ENCODE measurements at regions not wholly inside any gene's neighbourhood (a gene's known extent, or its start where the extent isn't known, plus 50 kb on each side); places are given as distances from the start of the nearest gene placed in this dataset.

DNA sequence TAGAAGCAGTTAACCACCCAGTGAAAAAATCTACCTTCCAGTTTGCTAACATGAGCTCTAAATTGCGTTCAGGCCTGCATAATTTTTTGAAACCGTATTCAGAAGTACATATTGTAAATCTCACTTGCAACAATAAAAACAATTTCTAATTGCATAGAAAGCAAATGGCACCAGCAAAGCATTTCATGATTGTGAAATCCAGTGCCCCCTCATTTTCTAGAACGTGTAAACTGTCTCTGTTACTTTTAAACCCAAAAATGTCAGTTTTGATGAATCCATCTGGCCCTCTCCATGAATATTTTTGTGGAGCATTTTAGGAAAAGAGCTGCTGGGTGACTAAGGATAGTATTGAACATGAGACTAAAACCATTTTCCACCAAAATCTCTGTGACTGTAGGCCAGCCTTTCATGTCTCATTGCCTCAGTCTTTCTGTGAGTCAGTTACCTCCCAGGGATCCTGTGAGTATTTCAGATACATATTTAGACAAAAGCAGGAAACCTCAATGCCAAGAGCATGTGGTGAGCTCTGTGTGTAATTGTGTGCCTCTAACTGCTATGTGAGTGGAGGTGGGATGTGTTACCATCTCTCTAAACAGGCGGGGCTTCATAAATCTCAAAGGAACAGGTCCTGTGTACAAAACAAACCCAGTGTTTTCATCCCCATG, 477.8 kb upstream of the DCC start:
- DNase-seq = no peak

GRCh38 chr18:51864219-51864965, 475.6 kb upstream of the DCC start:
- no peak for DNase-seq

- no peak for DNase-seq
These were observed 474.5 kb upstream of the DCC start for GRCh38 chr18:51865538-51865937.

DNA sequence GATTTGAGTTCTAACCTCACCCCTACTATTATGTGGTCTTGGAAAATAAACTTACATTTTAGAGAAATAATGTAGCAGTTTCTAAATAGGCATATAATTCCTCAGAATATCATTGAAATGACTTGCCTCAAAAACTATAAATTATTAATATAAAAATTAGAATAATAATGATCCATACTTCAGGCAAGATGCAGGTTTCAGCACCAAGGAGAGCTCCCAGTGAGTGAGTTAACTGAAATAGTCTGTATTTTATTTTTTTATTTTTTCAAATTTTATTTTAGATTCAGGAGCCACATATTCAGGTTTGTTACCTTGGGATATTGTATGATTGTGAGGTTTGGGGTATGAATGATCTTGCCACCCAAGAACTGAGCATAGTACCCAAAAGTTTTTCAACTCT, 472.2 kb upstream of the DCC start:
- no peak for DNase-seq

GRCh38 chr18:51878724-51879123, 461.3 kb upstream of the DCC start:
- DNase-seq = no peak

GRCh38 chr18:51879329-51879728, 460.7 kb upstream of the DCC start:
- no peak for DNase-seq

DNA sequence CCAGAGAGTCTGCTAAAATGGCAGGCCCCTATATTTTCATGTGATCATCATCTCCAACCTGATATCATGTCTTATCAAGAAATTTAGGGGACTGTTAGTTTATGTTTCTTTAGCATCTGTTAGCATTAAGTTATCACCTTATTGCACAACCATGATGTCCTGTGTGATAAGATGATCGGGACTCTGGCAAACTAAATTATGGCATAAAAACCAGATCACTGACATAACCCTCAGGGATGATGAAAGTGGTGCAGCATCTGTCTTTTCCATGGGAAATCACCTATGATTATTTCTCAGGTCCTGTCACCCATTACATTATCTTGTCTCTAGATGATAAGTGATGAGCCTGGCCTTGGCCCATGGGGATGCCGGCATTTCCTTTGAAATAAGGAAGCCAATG, 458.6 kb upstream of the DCC start:
- no peak for DNase-seq

GRCh38 chr18:51884039-51884438, 456.0 kb upstream of the DCC start:
- no peak for DNase-seq

GRCh38 chr18:51890762-51891161, 449.2 kb upstream of the DCC start:
- DNase-seq = no peak

DNA sequence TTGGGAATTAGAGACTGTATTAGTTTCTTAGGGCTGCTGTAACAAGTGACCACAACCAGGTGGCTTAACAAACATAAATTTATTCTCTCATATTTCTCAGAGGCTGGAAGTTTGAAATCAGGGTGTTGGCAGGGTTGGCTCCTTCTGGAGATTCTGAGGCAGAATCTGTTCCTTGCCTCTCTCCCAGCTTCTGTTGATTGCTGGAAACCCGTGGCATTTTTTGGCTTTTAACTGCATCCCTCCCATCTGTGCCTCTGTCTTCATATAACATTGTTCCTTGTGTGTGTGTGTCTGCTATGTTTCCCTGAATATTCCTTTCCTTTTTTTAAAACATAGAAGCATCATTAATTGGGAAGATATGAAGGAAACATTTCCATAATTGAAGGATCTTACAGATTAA, 448.1 kb upstream of the DCC start:
- no peak for DNase-seq

GRCh38 chr18:51897884-51898283, 442.1 kb upstream of the DCC start:
- DNase-seq = no peak

GRCh38 chr18:51907687-51908597, 432.1 kb upstream of the DCC start:
- DNase-seq = no peak

DNA sequence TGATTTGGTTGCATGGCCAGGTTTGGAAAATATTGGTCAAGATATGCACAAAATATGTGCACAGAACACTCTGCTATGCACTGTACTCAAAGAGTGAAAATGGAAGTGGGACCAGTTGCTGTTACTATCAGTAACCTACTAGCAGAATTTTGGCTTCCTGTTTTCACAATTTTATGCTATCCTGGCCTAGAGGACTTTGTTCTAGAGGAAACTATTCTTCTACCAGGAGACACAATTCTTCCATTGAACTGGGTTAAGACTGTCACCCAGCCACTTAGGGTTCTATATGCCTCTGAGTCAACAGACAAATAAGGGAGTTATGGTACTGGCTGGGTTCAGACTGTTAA, 431.4 kb upstream of the DCC start:
- no peak for DNase-seq

GRCh38 chr18:51911584-51911983, 428.4 kb upstream of the DCC start:
- DNase-seq = no peak

DNA sequence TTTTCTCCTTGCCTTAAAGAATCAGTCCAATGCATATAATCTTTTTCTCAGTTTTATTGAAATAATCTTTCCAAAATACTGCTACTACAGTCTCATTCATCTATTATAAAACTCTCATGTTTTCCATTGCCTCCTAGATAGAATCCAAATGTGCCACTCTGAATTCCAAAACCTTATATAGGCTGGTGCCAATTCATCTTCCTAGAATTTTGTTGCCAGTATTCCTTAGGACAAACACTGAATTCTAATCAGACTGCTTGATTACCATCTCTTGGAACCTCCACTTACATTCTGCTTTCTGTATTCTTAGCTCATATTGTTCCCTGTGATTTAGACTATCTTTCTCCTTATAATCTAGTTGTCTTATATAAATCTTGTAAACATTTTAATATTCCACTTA, 427.6 kb upstream of the DCC start:
- no peak for DNase-seq

- no peak for DNase-seq
These were observed 424.8 kb upstream of the DCC start for GRCh38 chr18:51915176-51915575.

- DNase-seq = no peak
These were observed 418.1 kb upstream of the DCC start for GRCh38 chr18:51921862-51922261.

GRCh38 chr18:51933903-51934302, 406.1 kb upstream of the DCC start:
- no peak for DNase-seq

GRCh38 chr18:51936115-51936514, 403.9 kb upstream of the DCC start:
- DNase-seq = no peak

DNA sequence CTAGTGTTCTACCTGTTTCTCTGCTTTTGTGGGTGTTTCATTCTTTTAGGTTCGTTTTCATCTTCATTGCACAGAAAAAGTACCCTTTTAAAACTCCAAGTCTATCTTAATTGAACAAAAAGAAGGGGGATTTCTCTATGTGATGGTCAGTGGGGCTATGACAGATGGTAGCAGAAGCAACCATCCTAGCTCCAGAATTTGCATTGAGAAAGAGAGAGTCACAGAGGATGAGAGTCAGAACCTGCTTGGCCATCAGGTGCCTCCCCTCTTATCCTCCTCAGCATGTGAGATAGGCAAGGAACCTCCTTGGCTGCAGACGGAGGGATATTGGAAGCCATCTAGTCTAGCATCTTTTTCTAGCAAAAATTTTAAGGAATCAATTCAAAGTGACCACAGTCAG, 398.0 kb upstream of the DCC start:
- no peak for DNase-seq

DNA sequence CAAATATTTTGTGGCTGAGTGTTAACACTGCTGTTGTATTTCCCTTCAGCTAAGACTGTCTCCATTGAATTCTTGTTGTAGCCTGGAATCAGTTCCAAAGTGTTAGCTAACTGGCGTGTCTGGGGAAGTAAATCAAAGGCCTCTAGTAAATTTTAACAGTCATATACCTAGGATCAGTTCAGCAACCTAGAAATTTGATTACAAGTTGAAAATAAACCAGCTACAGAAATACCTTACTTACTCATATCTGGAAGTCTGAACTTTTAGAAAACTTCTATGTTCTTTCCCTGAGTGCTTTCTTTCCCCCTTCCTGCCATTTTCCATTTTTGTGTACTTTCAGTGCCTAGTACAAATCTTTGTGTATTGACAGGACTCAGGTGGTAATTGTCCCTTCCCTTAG, 396.7 kb upstream of the DCC start:
- DNase-seq = no peak

DNA sequence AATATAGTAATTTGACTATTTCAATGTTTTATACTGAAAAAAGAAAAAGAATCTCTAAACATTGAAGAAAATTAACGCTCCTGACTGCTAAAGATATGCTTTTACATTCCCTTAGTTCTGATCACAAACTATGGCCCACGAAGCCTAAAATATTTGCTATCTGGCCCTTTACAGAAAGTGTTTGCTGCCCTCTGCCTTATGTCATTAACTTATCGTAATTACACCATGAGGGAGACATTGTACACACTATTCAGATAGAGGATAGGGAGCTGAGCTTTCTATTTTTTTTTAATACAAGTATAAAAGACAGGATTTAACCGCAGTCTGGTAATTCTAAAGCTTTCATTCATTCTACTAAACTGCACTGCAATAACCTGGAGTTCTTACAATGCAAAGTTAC, 393.1 kb upstream of the DCC start:
- DNase-seq = no peak

DNA sequence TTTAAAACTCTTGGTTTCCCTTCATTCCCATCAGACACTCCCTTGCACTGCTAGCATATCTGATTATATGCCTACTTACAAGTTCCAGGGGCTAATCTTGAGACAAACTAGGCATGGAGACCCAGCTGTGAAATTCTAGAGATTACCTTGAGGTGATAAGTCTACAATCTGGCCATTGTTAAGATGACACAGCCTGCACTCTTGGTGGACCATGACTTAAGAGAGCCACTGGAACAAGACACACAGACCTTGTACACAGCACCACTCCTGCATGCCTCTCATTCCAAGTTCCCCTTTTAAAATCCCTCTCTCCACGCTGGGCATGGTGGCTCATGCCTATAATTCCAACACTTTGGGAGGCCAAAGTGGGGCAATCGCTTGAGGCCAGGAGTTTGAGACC, 387.2 kb upstream of the DCC start:
- no peak for DNase-seq

DNA sequence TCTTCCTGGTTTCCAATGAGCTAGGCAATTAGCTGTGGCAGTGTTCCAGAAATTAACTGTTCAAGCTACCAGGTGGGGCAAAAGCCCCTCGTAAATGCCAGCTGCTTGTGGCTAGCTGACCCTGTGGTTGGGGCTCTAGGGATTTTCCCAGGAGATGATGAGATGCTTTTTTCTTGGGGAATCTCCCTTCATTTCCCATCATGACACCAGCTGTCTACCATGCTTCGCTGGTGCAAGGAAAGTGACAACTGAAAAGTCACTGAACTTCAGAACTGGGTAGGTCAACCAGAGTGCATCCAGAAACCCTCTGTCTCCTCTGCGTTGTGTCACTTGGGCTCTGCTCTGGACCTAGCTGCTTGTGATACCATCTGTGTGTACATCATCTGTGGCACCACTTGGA, 386.5 kb upstream of the DCC start:
- no peak for DNase-seq

All from CD4-positive, alpha-beta T cell treated with Interleukin-17A for 4 hours (primary cell).